ENCODE measurements at regions not wholly inside any gene's neighbourhood (a gene's known extent, or its start where the extent isn't known, plus 50 kb on each side); places are given as distances from the start of the nearest gene placed in this dataset.

- TF ChIP-seq ZNF30 (CRISPR knock-in tag; IDR thresholded peaks at IDR 0.05) (no peak), U2AF2 (IDR thresholded peaks at IDR 0.05; ENCODE audit: low read depth, low read length) (no peak), ZBTB37 (CRISPR knock-in tag; IDR thresholded peaks at IDR 0.05) (no peak), ZNF619 (CRISPR knock-in tag; IDR thresholded peaks at IDR 0.05) (no peak), MED1 (CRISPR knock-in tag; IDR thresholded peaks at IDR 0.05) (no peak)
Observed at GRCh38 chr4:86481440-86481839, 112.7 kb upstream of the PTPN13 start (continued).

DNA sequence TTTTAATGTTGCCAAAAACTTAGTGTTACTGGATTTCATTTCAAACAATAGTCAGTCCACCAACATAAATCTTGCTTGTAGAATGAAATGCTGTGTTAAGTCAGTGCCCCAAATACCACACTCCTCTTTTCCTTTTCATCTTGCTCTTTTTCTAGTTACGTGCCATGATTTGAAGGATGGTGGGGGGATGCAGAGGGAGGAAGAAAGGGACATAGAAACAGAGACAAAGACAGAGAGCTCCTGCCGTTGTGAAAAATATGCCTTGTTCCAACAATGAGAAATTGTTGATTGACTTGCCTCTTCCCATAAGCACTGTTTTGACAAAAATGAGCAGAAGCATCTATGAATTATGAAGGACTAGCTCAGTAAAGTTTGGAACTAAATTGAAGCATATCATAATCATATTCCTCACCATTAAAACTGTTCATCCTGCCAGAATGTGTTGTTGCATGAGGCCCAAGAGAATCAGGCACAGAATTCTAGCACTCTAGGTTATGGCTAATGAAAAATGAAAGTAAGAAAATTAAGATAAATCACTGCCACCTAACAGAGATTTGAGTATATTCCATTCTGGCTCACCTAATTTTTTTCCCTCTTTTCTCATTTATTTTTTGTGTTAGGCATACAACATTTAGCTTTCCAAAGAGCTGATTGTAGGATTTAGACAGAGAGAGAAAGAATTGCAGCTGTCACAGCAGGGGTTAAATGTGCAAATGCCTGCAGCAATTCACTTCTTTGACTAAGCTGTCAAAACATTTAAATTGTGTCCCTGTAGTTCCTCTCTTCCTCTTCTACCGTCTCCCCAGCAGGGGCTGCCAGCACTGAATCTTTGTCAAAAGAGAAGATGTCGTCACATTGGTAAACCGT is 111.6 kb upstream of the PTPN13 start:
- DNase-seq (ENCODE audit: low spot score): no peak
- H3K27ac ChIP-seq (ENCODE audit: extremely low read length, insufficient read depth, low read length): no peak overlapping the region
- in situ Hi-C loops (cut with HindIII; ENCODE audit: extremely low pct_ligation_motif_present, low pct_unique_long_range_greater_than_20kb) (no loop called here), intact Hi-C loops (cut with micrococcal nuclease; ENCODE audit: unreplicated experiment) (no loop called here)
- CTCF ChIA-PET (ENCODE audit: low intra/inter-chr PET ratio, low total read pairs): no interaction called here
- no peak overlapping the region for H3K9ac ChIP-seq (ENCODE audit: insufficient read depth, low read depth, low read length)
- no peak overlapping the region for H3K4me3 ChIP-seq (replicated peaks in 1 of 3; ENCODE audit: insufficient read depth in 1 of 3, low read depth in 2 of 3, low read length in 3 of 3)
- no peak overlapping the region for H2AFZ ChIP-seq (ENCODE audit: low read length)
- no peaks in the 10 kb centered on the region for H3K27me3 ChIP-seq (ENCODE audit: control insufficient read depth in 1 of 2, insufficient read depth in 2 of 2, low read length in 2 of 2)
- no peak for FAIRE-seq
- H3K4me2 ChIP-seq (ENCODE audit: low read depth, low read length): no peak overlapping the region
- no TSS peak for BruUV-seq (replicated peaks)
- H3K79me2 ChIP-seq (ENCODE audit: insufficient read depth, low read length): no peaks in the 10 kb centered on the region
- no peak for ATAC-seq
- no peaks in the 10 kb centered on the region for H3K9me3 ChIP-seq (ENCODE audit: low read length)
- no peaks in the 10 kb centered on the region for H3K4me1 ChIP-seq (ENCODE audit: insufficient read depth, low read length)
- H3K36me3 ChIP-seq (replicated peaks in 1 of 2; ENCODE audit: control insufficient read depth in 1 of 2, insufficient read depth in 2 of 2, low read length in 2 of 2): no peaks in the 10 kb centered on the region
- POLR2A ChIA-PET: no interaction called here
- 8% methylated on average over 5 of the region's 5 CpGs for WGBS (ENCODE audit: low lambda C conversion rate)
- H4K20me1 ChIP-seq (ENCODE audit: insufficient read depth, low read length): no peaks in the 10 kb centered on the region
- TF ChIP-seq, protein P1, sequence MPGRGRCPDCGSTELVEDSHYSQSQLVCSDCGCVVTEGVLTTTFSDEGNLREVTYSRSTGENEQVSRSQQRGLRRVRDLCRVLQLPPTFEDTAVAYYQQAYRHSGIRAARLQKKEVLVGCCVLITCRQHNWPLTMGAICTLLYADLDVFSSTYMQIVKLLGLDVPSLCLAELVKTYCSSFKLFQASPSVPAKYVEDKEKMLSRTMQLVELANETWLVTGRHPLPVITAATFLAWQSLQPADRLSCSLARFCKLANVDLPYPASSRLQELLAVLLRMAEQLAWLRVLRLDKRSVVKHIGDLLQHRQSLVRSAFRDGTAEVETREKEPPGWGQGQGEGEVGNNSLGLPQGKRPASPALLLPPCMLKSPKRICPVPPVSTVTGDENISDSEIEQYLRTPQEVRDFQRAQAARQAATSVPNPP (CRISPR knock-in tag; IDR thresholded peaks at IDR 0.05): no peak
- TF ChIP-seq STAG1 (CRISPR knock-in tag; IDR thresholded peaks at IDR 0.05) (no peak), ZNF251 (CRISPR knock-in tag; IDR thresholded peaks at IDR 0.05) (no peak), ZFP41 (CRISPR knock-in tag; IDR thresholded peaks at IDR 0.05; ENCODE audit: borderline replicate concordance) (no peak), NFKBIZ (CRISPR knock-in tag; IDR thresholded peaks at IDR 0.05) (no peak), SRY (CRISPR knock-in tag; IDR thresholded peaks at IDR 0.05) (no peak), ZNF207 (IDR thresholded peaks at IDR 0.05; ENCODE audit: borderline replicate concordance) (no peak), CC2D1A (CRISPR knock-in tag; IDR thresholded peaks at IDR 0.05) (no peak), MBNL3 (CRISPR knock-in tag; conservative IDR thresholded peaks at IDR 0.05) (no peak), ZBTB33 (CRISPR knock-in tag; IDR thresholded peaks at IDR 0.05) (no peak)
- TF ChIP-seq, protein P2, sequence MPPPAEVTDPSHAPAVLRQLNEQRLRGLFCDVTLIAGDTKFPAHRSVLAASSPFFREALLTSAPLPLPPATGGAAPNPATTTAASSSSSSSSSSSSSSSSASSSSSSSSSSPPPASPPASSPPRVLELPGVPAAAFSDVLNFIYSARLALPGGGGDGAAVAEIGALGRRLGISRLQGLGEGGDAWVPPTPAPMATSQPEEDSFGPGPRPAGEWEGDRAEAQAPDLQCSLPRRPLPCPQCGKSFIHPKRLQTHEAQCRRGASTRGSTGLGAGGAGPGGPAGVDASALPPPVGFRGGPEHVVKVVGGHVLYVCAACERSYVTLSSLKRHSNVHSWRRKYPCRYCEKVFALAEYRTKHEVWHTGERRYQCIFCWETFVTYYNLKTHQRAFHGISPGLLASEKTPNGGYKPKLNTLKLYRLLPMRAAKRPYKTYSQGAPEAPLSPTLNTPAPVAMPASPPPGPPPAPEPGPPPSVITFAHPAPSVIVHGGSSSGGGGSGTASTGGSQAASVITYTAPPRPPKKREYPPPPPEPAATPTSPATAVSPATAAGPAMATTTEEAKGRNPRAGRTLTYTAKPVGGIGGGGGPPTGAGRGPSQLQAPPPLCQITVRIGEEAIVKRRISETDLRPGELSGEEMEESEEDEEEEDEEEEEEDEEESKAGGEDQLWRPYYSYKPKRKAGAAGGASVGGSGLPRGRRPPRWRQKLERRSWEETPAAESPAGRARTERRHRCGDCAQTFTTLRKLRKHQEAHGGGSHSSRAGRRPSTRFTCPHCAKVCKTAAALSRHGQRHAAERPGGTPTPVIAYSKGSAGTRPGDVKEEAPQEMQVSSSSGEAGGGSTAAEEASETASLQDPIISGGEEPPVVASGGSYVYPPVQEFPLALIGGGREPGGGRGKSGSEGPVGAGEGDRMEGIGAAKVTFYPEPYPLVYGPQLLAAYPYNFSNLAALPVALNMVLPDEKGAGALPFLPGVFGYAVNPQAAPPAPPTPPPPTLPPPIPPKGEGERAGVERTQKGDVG (CRISPR knock-in tag; IDR thresholded peaks at IDR 0.05; ENCODE audit: borderline replicate concordance): no peak
